Type B pancreatic cell (in vitro differentiated cells): ENCODE measurements at regions not wholly inside any gene's neighbourhood (a gene's known extent, or its start where the extent isn't known, plus 50 kb on each side); places are given as distances from the start of the nearest gene placed in this dataset.
"Not testable (repeated sequence)": the region's sequence is repeated elsewhere in the genome, so short reads cannot be mapped to it uniquely, and the experiment has no call there.

Experiments used
- DNase-seq: peaks from one replicate; pipeline ENCODE4 v3.0.0; 2021; ENCODE audit warnings: mixed read lengths; ENCODE audit not compliant: unreplicated experiment; ENCODE audit errors: extremely low spot score
- H3K27ac Mint-ChIP-seq: 2 replicates; pipeline ENCODE4 v1.8.0; 2021; ENCODE audit warnings: mild to moderate bottlenecking, mixed read lengths
- H3K27me3 Mint-ChIP-seq: 2 replicates; pipeline ENCODE4 v1.8.0; 2021; ENCODE audit warnings: mixed read lengths
- H3K36me3 Mint-ChIP-seq: 2 replicates; pipeline ENCODE4 v1.8.0; 2021; ENCODE audit warnings: mixed read lengths
- H3K4me1 Mint-ChIP-seq: one replicate; pipeline ENCODE4 v1.8.0; 2021; ENCODE audit warnings: mixed read lengths; ENCODE audit not compliant: unreplicated experiment
- H3K4me3 Mint-ChIP-seq: 2 replicates; pipeline ENCODE4 v1.8.0; 2021; ENCODE audit warnings: mild to moderate bottlenecking, mixed read lengths
- H3K9me3 Mint-ChIP-seq: 2 replicates; pipeline ENCODE4 v1.8.0; 2021; ENCODE audit warnings: mixed read lengths
- TF ChIP-seq, protein P1 (sequence below): fragments of 200-600 bp; sonication (generic); conservative IDR thresholded peaks from 2 replicates; pipeline ENCODE4 v1.5.0; 2021; ENCODE audit warnings: antibody characterized with exemption, mild to moderate bottlenecking

DNA sequence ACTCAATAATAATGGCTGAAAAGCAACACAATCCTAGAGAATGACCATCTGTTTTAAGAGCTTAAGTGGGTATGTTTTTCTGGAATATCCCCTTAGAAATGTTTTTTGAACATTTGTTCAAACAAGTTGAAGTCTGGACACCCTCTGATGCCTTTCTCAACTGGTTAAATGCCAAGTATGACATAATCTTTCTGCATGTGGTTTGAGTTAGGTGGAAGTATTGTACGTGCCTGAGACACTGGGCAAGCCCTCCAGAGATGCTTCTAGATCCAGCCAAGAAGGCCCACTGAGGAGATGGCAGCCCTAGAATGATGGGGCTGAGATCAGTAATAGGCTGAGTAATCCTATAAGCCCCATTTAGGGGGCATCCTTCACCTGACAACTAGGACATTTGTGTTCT, 493.1 kb downstream of the MAGEE1 start:
- DNase-seq: no peak
- no peak overlapping the region for H3K27ac Mint-ChIP-seq
- H3K4me3 Mint-ChIP-seq: no peak overlapping the region
- H3K36me3 Mint-ChIP-seq: no peaks in the 10 kb centered on the region
- TF ChIP-seq, protein P1, sequence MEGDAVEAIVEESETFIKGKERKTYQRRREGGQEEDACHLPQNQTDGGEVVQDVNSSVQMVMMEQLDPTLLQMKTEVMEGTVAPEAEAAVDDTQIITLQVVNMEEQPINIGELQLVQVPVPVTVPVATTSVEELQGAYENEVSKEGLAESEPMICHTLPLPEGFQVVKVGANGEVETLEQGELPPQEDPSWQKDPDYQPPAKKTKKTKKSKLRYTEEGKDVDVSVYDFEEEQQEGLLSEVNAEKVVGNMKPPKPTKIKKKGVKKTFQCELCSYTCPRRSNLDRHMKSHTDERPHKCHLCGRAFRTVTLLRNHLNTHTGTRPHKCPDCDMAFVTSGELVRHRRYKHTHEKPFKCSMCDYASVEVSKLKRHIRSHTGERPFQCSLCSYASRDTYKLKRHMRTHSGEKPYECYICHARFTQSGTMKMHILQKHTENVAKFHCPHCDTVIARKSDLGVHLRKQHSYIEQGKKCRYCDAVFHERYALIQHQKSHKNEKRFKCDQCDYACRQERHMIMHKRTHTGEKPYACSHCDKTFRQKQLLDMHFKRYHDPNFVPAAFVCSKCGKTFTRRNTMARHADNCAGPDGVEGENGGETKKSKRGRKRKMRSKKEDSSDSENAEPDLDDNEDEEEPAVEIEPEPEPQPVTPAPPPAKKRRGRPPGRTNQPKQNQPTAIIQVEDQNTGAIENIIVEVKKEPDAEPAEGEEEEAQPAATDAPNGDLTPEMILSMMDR: no peak
- no peaks in the 10 kb centered on the region for H3K27me3 Mint-ChIP-seq
- no peaks in the 10 kb centered on the region for H3K4me1 Mint-ChIP-seq
- no peaks in the 10 kb centered on the region for H3K9me3 Mint-ChIP-seq

DNA sequence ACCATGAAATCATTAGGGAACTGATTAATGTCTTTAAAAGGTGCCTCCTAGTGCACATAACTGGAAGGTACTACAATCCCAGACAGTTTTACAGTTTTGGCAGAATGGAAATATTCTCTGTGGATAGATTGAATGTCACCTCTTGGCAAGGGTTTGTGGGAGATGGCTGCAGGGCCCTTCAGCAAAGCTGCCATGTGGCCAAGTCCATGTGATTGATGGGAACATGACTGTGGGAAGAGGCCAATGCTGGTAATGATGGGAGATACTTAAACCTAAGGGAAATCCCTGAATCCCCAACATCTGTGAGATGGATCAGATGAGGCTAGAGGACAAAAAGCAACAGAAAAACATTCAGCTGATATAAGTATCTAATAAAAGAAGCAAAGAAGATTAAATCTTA, 493.7 kb downstream of the MAGEE1 start:
- TF ChIP-seq, protein P1: no peak
- H3K4me1 Mint-ChIP-seq: no peaks in the 10 kb centered on the region
- no peaks in the 10 kb centered on the region for H3K9me3 Mint-ChIP-seq
- H3K36me3 Mint-ChIP-seq: no peaks in the 10 kb centered on the region
- no peaks in the 10 kb centered on the region for H3K27me3 Mint-ChIP-seq
- no peak overlapping the region for H3K4me3 Mint-ChIP-seq
- no peak for DNase-seq
- no peak overlapping the region for H3K27ac Mint-ChIP-seq

DNA sequence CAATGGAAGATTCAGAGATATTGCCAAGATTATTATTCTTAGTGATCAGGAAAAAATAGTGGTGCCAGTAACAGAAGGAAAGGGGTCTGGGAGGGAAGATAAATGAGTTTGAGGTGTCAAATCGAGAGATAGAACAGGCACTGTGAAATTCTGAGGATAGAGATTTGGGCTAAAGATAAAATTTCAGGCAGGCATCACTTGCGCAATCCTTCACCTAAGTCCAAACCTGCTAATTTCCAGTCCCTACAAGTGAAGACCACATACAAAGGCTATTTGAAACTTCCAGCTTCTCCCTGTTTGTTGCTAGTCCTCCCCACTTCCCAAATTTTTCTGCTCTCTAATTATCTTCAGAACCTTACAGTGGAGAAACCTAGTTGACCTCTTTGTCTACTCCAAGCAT, 494.6 kb downstream of the MAGEE1 start:
- Mint-ChIP-seq H3K27me3 (no peaks in the 10 kb centered on the region), H3K9me3 (no peaks in the 10 kb centered on the region), H3K36me3 (no peaks in the 10 kb centered on the region), H3K4me1 (no peaks in the 10 kb centered on the region), H3K4me3 (no peak overlapping the region), H3K27ac (no peak overlapping the region)
- no peak for DNase-seq
- TF ChIP-seq, protein P1: no peak

DNA sequence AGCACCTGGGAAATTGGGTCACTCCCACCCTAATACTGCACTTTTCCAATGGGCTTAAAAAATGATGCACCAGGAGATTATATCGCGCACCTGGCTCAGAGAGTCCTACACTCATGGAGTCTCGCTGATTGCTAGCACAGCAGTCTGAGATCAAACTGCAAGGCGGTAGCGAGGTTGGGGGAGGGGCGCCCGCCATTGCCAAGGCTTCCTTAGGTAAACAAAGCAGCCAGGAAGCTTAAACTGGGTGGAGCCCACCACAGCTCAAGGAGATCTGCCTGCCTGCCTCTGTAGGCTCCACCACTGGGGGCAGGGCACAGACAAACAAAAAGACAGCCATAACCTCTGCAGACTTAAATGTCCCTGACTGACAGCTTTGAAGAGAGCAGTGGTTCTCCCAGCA, 497.1 kb downstream of the MAGEE1 start:
- DNase-seq, H3K9me3 Mint-ChIP-seq, H3K27ac Mint-ChIP-seq: not testable (repeated sequence)

DNA sequence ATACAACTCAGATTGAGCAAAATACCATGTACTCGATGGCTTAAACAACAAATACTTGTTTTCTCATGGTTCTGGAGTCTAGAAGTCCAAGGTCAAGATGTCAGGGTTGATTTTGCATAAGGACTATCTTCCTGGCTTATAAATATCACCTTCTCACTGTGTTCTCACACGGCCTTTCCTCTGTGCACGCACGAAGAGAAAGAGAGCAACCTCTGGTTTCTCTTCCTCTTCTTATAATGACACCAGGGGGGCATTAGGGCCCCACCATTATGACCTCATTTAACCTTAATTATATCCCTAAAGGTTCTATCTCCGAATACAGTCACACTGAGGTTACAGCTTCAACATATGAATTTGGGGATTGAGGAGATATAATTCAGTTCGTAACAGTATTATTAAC, 504.0 kb downstream of the MAGEE1 start:
- Mint-ChIP-seq H3K4me1 (no peaks in the 10 kb centered on the region), H3K36me3 (no peaks in the 10 kb centered on the region), H3K9me3 (no peaks in the 10 kb centered on the region), H3K27ac (no peak overlapping the region), H3K27me3 (no peaks in the 10 kb centered on the region), H3K4me3 (no peak overlapping the region)
- TF ChIP-seq, protein P1: no peak
- DNase-seq: no peak

More for the DNA sequence above, 497.1 kb downstream of the MAGEE1 start:
- not testable (repeated sequence) for H3K4me3 Mint-ChIP-seq, H3K27me3 Mint-ChIP-seq, H3K4me1 Mint-ChIP-seq, H3K36me3 Mint-ChIP-seq

DNA sequence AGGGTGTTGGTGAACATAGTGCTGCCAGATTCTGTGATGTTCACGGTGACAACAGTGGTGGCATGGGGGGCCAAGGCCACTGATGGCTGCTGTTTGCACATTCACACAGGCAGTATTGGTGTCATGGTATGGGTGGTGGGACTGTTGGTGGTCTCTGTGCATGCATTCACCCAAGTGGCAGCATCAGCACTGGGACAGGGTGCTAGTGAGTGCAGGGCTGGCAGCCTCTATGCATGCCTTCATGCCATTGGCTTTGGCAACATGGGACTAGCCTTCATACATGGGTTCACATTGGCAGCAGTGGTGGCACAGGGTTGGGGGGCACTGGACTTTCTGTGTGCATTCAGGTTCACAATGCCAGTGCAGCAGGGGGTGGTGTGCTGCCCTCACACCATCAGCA, 489.7 kb upstream of the FGF16 start:
- Mint-ChIP-seq H3K4me3 (no peak overlapping the region), H3K9me3 (no peaks in the 10 kb centered on the region), H3K4me1 (no peaks in the 10 kb centered on the region), H3K36me3 (no peaks in the 10 kb centered on the region), H3K27ac (no peak overlapping the region), H3K27me3 (no peaks in the 10 kb centered on the region)
- DNase-seq: no peak
- TF ChIP-seq, protein P1: no peak
